ENCODE measurements at regions not wholly inside any gene's neighbourhood (a gene's known extent, or its start where the extent isn't known, plus 50 kb on each side); places are given as distances from the start of the nearest gene placed in this dataset.
"Not testable (repeated sequence)": the region's sequence is repeated elsewhere in the genome, so short reads cannot be mapped to it uniquely, and the experiment has no call there.

DNA sequence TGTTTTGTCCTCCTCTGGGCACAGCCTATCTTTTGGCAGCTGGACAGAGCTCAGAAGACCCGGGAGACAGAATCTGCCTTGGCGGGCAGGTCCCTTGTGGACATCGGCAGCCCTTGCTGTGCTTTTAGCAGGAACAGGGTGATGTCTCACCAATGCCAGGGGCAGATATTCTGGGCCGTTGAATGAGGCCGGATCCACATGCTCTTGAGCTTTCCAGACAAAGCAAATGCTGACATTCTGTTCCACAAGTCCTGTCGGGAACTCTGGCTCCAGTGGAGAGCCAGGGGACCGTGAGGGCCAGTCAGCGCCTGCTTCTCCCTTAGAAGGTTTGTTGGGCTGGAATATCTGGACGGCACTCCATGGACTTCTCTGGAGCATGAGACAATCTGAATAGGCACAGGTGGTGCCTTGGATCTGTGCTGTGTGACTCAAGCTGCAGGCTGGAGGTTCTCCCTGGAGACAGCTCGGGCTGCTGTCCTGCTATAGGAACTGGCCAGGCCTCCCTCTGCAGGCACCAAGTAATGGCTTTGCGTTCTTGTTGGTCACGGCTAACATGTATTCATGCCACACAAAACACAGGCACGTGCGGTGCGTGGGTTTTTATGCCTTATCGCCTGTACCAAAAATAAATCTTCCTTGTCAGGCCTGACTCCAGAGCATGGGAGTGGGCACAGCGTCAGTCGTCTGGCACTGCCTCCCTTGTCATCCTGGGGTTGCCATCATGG, 80.3 kb downstream of the GADD45G start:
- no peak overlapping the region for H3K4me3 ChIP-seq (replicated peaks; ENCODE audit: low read depth, low read length)
- TF ChIP-seq, protein P1, sequence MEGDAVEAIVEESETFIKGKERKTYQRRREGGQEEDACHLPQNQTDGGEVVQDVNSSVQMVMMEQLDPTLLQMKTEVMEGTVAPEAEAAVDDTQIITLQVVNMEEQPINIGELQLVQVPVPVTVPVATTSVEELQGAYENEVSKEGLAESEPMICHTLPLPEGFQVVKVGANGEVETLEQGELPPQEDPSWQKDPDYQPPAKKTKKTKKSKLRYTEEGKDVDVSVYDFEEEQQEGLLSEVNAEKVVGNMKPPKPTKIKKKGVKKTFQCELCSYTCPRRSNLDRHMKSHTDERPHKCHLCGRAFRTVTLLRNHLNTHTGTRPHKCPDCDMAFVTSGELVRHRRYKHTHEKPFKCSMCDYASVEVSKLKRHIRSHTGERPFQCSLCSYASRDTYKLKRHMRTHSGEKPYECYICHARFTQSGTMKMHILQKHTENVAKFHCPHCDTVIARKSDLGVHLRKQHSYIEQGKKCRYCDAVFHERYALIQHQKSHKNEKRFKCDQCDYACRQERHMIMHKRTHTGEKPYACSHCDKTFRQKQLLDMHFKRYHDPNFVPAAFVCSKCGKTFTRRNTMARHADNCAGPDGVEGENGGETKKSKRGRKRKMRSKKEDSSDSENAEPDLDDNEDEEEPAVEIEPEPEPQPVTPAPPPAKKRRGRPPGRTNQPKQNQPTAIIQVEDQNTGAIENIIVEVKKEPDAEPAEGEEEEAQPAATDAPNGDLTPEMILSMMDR (IDR thresholded peaks at IDR 0.05; ENCODE audit: low read length, missing control alignments), result no peak
- DNase-seq (ENCODE audit: low read depth), result no peak

DNA sequence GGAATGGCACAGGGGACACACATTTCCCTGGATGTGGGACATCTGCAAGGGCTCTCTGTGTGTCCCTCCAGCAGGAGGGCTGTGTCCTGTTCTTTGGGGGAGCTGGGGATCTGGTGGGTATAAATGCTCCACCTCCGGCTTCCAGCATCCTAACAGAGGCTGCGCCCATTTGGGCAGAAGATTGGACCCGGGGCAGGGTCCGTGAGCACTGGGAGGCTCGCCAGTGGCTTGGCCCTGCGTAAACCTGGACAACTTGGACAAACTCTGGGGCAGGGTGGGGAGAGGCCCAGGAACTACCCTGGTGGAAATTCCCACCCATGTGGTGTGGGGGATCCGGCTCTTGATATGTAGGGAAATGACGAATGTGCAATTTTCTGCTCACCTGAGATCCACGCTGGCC, 80.9 kb downstream of the GADD45G start:
- H3K4me3 ChIP-seq (replicated peaks; ENCODE audit: low read depth, low read length), result no peak overlapping the region
- no peak for DNase-seq (ENCODE audit: low read depth)
- TF ChIP-seq, protein P1 (IDR thresholded peaks at IDR 0.05; ENCODE audit: low read length, missing control alignments), result no peak

DNA sequence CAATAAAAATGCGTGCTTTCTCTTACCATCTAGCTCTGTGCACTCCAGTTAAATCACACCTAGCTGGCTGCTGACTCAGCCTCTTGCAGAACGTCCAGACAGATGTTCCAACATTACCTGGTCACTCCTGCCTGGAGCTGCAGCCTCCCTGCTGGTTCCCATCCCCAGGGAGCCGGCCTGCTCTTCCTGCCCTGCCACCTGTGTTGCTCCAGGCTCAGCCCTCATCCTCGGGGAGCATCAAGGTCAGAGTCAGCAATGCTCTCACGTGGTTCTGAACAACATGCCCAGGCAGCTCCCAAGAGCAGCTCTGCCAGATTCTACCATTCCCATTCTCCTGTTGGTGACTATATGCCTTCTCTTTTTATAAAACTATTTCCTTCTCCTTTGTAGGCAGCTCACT, 81.3 kb downstream of the GADD45G start:
- DNase-seq (ENCODE audit: low read depth), result no peak
- no peak overlapping the region for H3K4me3 ChIP-seq (replicated peaks; ENCODE audit: low read depth, low read length)
- TF ChIP-seq, protein P1 (IDR thresholded peaks at IDR 0.05; ENCODE audit: low read length, missing control alignments), result no peak

DNA sequence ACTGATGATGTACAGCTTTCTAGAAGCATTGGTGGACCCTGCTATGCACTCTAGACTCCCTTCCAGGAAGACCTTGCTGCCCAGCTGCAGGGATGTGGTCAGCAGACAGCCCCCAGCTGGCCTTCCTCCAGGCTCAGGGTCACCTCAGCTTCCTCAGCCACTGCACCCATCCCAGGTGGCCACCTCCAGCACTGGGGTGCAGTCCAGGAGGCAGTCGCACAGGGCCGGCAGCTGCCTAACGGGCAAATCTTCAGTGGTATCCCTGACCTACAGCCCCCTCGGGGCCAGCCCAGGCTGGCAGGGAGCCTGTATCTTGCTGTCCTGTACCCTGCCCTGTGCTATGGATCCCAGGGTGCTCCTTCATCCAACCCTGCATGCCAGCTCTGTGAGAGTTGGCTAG, 81.8 kb downstream of the GADD45G start:
- no peak for DNase-seq (ENCODE audit: low read depth)
- no peak overlapping the region for H3K4me3 ChIP-seq (replicated peaks; ENCODE audit: low read depth, low read length)
- TF ChIP-seq, protein P1 (IDR thresholded peaks at IDR 0.05; ENCODE audit: low read length, missing control alignments), result no peak

DNA sequence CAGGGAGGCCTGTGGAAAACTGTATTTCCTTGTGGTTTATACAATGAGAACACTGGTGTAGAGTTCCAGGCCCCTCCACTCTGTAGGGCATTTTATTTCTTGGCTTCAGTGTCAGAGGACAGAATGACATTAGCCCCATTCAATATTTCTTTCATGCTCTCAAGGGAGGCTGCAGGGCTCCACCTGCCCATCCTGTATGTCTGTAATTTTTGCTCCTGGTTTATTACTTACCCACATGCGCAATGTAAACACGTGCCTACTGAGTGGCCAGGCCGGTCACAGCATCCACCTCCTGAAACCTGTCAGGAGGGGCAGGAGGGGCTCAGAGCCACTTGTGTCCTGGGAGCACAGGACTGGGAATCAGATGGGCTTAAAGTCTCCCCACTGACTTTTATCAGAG, 82.4 kb downstream of the GADD45G start:
- TF ChIP-seq, protein P1 (IDR thresholded peaks at IDR 0.05; ENCODE audit: low read length, missing control alignments), result no peak
- no peak overlapping the region for H3K4me3 ChIP-seq (replicated peaks; ENCODE audit: low read depth, low read length)
- DNase-seq (ENCODE audit: low read depth), result no peak

DNA sequence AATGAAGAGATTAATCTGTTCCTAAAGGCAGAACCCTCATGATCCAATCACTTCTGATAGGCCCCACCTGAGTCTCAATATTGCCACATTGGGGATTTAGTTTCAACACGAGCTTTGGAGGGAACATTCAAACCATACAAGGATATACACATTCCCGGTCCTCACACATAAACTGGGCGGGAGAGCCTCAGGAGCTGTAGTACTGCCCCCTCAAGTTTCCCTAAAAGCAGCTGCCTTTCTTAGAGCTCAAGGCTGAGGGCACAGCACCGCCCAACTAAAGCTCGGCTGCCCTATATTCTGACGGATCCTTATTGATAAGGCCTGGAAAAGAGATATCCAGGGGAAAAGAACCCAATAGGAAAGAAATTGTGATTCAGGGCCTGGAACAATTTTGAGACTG, 83.0 kb downstream of the GADD45G start:
- H3K4me3 ChIP-seq (replicated peaks; ENCODE audit: low read depth, low read length), result no peak overlapping the region
- DNase-seq (ENCODE audit: low read depth), result no peak
- TF ChIP-seq, protein P1 (IDR thresholded peaks at IDR 0.05; ENCODE audit: low read length, missing control alignments), result no peak

DNA sequence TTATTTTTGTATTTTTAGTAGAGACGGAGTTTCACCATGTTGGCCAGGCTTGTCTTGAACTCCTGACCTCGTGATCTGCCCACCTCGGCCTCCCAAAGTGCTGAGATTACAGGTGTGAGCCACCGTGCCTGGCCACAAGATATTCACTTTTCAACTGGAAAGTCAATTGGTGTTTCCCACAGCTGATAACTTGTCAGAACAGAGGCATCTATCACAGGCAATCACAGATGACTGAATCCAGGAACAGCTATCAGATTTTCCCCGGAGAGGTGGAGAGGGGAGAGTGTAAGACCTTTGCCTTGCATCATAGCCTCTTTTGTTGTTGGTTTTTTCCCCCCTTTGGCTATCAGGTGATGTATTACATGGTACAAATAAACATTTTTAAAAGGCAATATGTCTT, 84.5 kb downstream of the GADD45G start:
- DNase-seq (ENCODE audit: low read depth); H3K4me3 ChIP-seq (replicated peaks; ENCODE audit: low read depth, low read length): not testable (repeated sequence)
